ENCODE measurements at regions not wholly inside any gene's neighbourhood (a gene's known extent, or its start where the extent isn't known, plus 50 kb on each side); places are given as distances from the start of the nearest gene placed in this dataset.

DNA sequence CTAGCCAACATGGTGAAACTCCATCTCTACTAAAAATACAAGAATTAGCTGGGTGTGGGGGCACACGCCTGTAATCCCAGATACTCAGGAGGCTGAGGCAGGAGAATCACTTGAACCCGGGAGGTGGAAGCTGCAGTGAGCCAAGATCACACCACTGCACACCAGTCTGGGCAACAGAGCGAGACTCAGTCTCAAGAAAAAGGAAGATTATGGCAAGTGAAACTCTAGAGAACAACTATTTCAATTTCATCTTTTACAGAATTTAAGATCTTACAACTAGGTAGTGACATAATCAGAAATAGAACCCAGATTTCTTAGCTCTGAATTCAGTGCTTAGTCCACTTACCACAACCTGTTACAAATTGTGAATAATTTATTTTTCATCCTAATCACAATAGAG lies 108.8 kb upstream of the MAP3K1 start:
- Histone ChIP-seq H4K20me1 (replicated peaks; ENCODE audit: control insufficient read depth, insufficient read depth, low read length) (no peaks in the 10 kb centered on the region), H3K36me3 (ENCODE audit: control insufficient read depth, insufficient read depth, low read length) (no peaks in the 10 kb centered on the region), H3K27ac (ENCODE audit: extremely low read depth, low read depth, low read length) (no peak overlapping the region), H3K9me1 (ENCODE audit: control insufficient read depth, insufficient read depth, low read length) (no peaks in the 10 kb centered on the region), H3K27me3 (ENCODE audit: control insufficient read depth in 2 of 2, insufficient read depth in 2 of 2, low read length in 2 of 2) (peaks cover 4 to 13% of the 10 kb centered on the region in 2 experiments; a peak in 2 of 5 replicates), H3K4me1 (replicated peaks in 1 of 2; ENCODE audit: control insufficient read depth in 2 of 2, insufficient read depth in 2 of 2, low read length in 2 of 2) (no peaks in the 10 kb centered on the region), H3K9me3 (replicated peaks; ENCODE audit: control insufficient read depth, insufficient read depth, low read depth, low read length) (no peaks in the 10 kb centered on the region), H3K4me2 (ENCODE audit: insufficient read depth, low read length) (no peak overlapping the region), H3K79me2 (ENCODE audit: control insufficient read depth, insufficient read depth, low read length) (no peaks in the 10 kb centered on the region), H3K9ac (ENCODE audit: insufficient read depth in 1 of 2, low read depth in 2 of 2, low read length in 2 of 2) (no peak overlapping the region), H3K4me3 (no peak overlapping the region), H2AFZ (ENCODE audit: low read depth, low read length) (no peak overlapping the region)
- ATAC-seq (no peak), DNase-seq (ENCODE audit: extremely low read depth in 1 of 4, low spot score in 3 of 4) (no peak), FAIRE-seq (no peak)
- BruUV-seq (replicated peaks), result no TSS peak
- ChIA-PET POLR2A (no interaction called here), CTCF (ENCODE audit: low intra/inter-chr PET ratio) (no interaction called here)
- 6% methylated on average over 3 of the region's 3 CpGs for WGBS (ENCODE audit: insufficient coverage, low coverage, missing lambda C conversion rate)
- in situ Hi-C loops (cut with MboI), result no loop called here
- intact Hi-C loops (cut with micrococcal nuclease), result no loop called here
- TF ChIP-seq, protein P1, sequence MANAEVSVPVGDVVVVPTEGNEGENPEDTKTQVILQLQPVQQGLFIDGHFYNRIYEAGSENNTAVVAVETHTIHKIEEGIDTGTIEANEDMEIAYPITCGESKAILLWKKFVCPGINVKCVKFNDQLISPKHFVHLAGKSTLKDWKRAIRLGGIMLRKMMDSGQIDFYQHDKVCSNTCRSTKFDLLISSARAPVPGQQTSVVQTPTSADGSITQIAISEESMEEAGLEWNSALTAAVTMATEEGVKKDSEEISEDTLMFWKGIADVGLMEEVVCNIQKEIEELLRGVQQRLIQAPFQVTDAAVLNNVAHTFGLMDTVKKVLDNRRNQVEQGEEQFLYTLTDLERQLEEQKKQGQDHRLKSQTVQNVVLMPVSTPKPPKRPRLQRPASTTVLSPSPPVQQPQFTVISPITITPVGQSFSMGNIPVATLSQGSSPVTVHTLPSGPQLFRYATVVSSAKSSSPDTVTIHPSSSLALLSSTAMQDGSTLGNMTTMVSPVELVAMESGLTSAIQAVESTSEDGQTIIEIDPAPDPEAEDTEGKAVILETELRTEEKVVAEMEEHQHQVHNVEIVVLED (CRISPR knock-in tag; IDR thresholded peaks at IDR 0.05), result no peak
- TF ChIP-seq STAG1 (CRISPR knock-in tag; IDR thresholded peaks at IDR 0.05; ENCODE audit: borderline replicate concordance) (no peak), NBN (IDR thresholded peaks at IDR 0.05; ENCODE audit: low read depth) (no peak), KAT2B (IDR thresholded peaks at IDR 0.05; ENCODE audit: low read depth, low read length) (no peak), RUNX1 (IDR thresholded peaks at IDR 0.05; ENCODE audit: low read depth) (no peak), ZNF165 (CRISPR knock-in tag; IDR thresholded peaks at IDR 0.05; ENCODE audit: borderline replicate concordance) (no peak), EZH2 (IDR thresholded peaks at IDR 0.05; ENCODE audit: borderline replicate concordance, low read depth, low read length) (no peak), HMG20A (CRISPR knock-in tag; conservative IDR thresholded peaks at IDR 0.05) (no peak), ZNF212 (CRISPR knock-in tag; IDR thresholded peaks at IDR 0.05) (no peak), ATF1 (CRISPR knock-in tag; IDR thresholded peaks at IDR 0.05) (no peak), ATF1 (tag; IDR thresholded peaks at IDR 0.05) (no peak), SMARCB1 (IDR thresholded peaks at IDR 0.05; ENCODE audit: insufficient read length, low read depth) (no peak), PHB (CRISPR knock-in tag; IDR thresholded peaks at IDR 0.05) (no peak), ZNF785 (CRISPR knock-in tag; IDR thresholded peaks at IDR 0.05) (no peak), FIP1L1 (IDR thresholded peaks at IDR 0.05; ENCODE audit: low read depth, low read length, poor library complexity, severe bottlenecking) (no peak), POLR2B (IDR thresholded peaks at IDR 0.05; ENCODE audit: low read depth, partially characterized antibody) (no peak)
- TF ChIP-seq, protein P2, sequence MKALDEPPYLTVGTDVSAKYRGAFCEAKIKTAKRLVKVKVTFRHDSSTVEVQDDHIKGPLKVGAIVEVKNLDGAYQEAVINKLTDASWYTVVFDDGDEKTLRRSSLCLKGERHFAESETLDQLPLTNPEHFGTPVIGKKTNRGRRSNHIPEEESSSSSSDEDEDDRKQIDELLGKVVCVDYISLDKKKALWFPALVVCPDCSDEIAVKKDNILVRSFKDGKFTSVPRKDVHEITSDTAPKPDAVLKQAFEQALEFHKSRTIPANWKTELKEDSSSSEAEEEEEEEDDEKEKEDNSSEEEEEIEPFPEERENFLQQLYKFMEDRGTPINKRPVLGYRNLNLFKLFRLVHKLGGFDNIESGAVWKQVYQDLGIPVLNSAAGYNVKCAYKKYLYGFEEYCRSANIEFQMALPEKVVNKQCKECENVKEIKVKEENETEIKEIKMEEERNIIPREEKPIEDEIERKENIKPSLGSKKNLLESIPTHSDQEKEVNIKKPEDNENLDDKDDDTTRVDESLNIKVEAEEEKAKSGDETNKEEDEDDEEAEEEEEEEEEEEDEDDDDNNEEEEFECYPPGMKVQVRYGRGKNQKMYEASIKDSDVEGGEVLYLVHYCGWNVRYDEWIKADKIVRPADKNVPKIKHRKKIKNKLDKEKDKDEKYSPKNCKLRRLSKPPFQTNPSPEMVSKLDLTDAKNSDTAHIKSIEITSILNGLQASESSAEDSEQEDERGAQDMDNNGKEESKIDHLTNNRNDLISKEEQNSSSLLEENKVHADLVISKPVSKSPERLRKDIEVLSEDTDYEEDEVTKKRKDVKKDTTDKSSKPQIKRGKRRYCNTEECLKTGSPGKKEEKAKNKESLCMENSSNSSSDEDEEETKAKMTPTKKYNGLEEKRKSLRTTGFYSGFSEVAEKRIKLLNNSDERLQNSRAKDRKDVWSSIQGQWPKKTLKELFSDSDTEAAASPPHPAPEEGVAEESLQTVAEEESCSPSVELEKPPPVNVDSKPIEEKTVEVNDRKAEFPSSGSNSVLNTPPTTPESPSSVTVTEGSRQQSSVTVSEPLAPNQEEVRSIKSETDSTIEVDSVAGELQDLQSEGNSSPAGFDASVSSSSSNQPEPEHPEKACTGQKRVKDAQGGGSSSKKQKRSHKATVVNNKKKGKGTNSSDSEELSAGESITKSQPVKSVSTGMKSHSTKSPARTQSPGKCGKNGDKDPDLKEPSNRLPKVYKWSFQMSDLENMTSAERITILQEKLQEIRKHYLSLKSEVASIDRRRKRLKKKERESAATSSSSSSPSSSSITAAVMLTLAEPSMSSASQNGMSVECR (CRISPR knock-in tag; IDR thresholded peaks at IDR 0.05), result no peak

Measured in K562 (cell line).